OCI-LY1 (cell line): ENCODE measurements at regions not wholly inside any gene's neighbourhood (a gene's known extent, or its start where the extent isn't known, plus 50 kb on each side); places are given as distances from the start of the nearest gene placed in this dataset.

Experiments
- H2AFZ ChIP-seq: fragments of 200-600 bp; sonication (generic), shearing (Covaris generic); 2 replicates; pipeline ENCODE4 v1.6.0; 2014; ENCODE audit warnings: antibody characterized with exemption, mild to moderate bottlenecking, low read length
- H3F3A ChIP-seq: fragments of 200-600 bp; sonication (generic), shearing (Covaris generic); 2 replicates; pipeline ENCODE4 v1.6.0; 2014; ENCODE audit warnings: mild to moderate bottlenecking, antibody characterized with exemption, low read length, moderate library complexity; ENCODE audit not compliant: insufficient read depth
- H3K27ac ChIP-seq: fragments of 200-600 bp; sonication (generic); 2 replicates; pipeline ENCODE4 v1.5.1; 2014; ENCODE audit warnings: low read length, mixed run types, mild to moderate bottlenecking, low read depth; ENCODE audit not compliant: poor library complexity, severe bottlenecking
- H3K27me3 ChIP-seq: fragments of 200-600 bp; sonication (generic); 2 replicates; pipeline ENCODE4 v1.6.0; 2014; ENCODE audit warnings: antibody characterized with exemption, mild to moderate bottlenecking, low read length, moderate library complexity; ENCODE audit not compliant: insufficient read depth
- H3K36me3 ChIP-seq: fragments of 200-600 bp; sonication (generic); 2 replicates; pipeline ENCODE4 v1.6.1; 2014; ENCODE audit warnings: mild to moderate bottlenecking, antibody characterized with exemption, low read length, moderate library complexity, mixed read lengths; ENCODE audit not compliant: insufficient read depth
- H3K4me1 ChIP-seq: fragments of 200-600 bp; sonication (generic); 2 replicates; pipeline ENCODE4 v1.5.1; 2014; ENCODE audit warnings: mild to moderate bottlenecking, low read length, moderate library complexity; ENCODE audit not compliant: insufficient read depth, severe bottlenecking
- H3K4me2 ChIP-seq: fragments of 200-600 bp; sonication (generic), shearing (Covaris generic); 2 replicates; pipeline ENCODE4 v1.6.1; 2014; ENCODE audit warnings: low read length
- H3K4me3 ChIP-seq: fragments of 200-600 bp; sonication (generic); 2 replicates; pipeline ENCODE4 v1.5.1; 2014; ENCODE audit warnings: low read length, low read depth, mild to moderate bottlenecking, mixed read lengths; ENCODE audit not compliant: poor library complexity, severe bottlenecking
- H3K79me2 ChIP-seq: fragments of 200-600 bp; shearing (Covaris generic); 2 replicates; pipeline ENCODE4 v1.6.1; 2016; ENCODE audit warnings: mixed run types, low read length, mixed read lengths; ENCODE audit not compliant: insufficient read depth
- H3K9ac ChIP-seq: fragments of 200-600 bp; sonication (generic), shearing (Covaris generic); 2 replicates; pipeline ENCODE4 v1.6.1; 2014; ENCODE audit warnings: mild to moderate bottlenecking, low read length, mixed read lengths
- H3K9me2 ChIP-seq: fragments of 200-600 bp; sonication (generic), shearing (Covaris generic); 2 replicates; pipeline ENCODE4 v1.6.1; 2014; ENCODE audit warnings: low read depth, mild to moderate bottlenecking, low read length, mixed read lengths
- H3K9me3 ChIP-seq: fragments of 200-600 bp; shearing (Covaris generic); 2 replicates; pipeline ENCODE4 v1.6.1; 2014; ENCODE audit warnings: low read length, mixed read lengths
- H4K20me1 ChIP-seq: fragments of 200-600 bp; sonication (generic), shearing (Covaris generic); 2 replicates; pipeline ENCODE4 v1.6.0; 2016; ENCODE audit warnings: mild to moderate bottlenecking, low read length; ENCODE audit not compliant: insufficient read depth
- EZH2 ChIP-seq: fragments of 200-600 bp; sonication (generic), shearing (Covaris generic); IDR thresholded peaks from 2 replicates; pipeline ENCODE4 v1.8.0; 2017; ENCODE audit warnings: borderline replicate concordance, mixed run types, mild to moderate bottlenecking, antibody characterized with exemption, low read length, moderate library complexity, mixed read lengths
- TF ChIP-seq, protein P1 (sequence below): fragments of 200-600 bp; sonication (generic), shearing (Covaris generic); IDR thresholded peaks from 2 replicates; pipeline ENCODE4 v1.5.1; 2017; ENCODE audit warnings: mild to moderate bottlenecking, antibody characterized with exemption, low read length, moderate library complexity, mixed read lengths

DNA sequence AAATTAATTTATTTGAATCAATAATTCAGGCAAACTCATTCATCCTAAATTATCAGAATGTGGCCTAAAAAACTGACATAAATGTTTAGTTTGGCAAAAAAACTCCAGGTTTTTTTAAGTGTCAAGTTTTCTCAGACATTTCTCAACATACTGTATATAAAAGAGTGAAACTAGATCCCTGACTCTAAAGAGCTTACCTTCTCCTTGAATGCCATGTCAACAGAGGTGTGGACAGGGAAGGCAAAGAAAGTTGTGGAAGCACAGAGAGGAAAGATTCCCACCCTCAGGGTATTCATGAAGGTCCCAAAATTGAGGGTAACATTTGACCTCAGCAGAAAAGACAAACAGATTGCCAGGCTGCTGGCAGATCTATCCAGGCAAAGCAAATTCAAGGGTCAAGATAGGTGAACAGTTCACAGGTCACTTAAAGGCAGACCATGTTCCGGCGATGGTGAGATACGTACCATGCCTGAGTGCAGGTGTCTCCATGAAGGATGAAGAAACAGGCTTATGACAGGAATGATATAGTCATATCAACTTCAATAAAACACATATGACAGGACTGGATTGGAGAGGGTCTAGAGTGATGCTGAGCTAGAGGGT, 1638.3 kb upstream of the ZEB2 start:
- Histone ChIP-seq H3K36me3 (no peaks in the 10 kb centered on the region), H3K9me2 (no peaks in the 10 kb centered on the region), H3K4me3 (no peak overlapping the region), H3K27me3 (no peaks in the 10 kb centered on the region), H3K9ac (no peak overlapping the region), H2AFZ (no peak overlapping the region), H3F3A (no peaks in the 10 kb centered on the region), H4K20me1 (no peaks in the 10 kb centered on the region), H3K27ac (no peak overlapping the region), H3K4me1 (no peaks in the 10 kb centered on the region), H3K4me2 (no peak overlapping the region), H3K9me3 (no peaks in the 10 kb centered on the region), H3K79me2 (no peaks in the 10 kb centered on the region)
- TF ChIP-seq EZH2: no peak
- TF ChIP-seq, protein P1, sequence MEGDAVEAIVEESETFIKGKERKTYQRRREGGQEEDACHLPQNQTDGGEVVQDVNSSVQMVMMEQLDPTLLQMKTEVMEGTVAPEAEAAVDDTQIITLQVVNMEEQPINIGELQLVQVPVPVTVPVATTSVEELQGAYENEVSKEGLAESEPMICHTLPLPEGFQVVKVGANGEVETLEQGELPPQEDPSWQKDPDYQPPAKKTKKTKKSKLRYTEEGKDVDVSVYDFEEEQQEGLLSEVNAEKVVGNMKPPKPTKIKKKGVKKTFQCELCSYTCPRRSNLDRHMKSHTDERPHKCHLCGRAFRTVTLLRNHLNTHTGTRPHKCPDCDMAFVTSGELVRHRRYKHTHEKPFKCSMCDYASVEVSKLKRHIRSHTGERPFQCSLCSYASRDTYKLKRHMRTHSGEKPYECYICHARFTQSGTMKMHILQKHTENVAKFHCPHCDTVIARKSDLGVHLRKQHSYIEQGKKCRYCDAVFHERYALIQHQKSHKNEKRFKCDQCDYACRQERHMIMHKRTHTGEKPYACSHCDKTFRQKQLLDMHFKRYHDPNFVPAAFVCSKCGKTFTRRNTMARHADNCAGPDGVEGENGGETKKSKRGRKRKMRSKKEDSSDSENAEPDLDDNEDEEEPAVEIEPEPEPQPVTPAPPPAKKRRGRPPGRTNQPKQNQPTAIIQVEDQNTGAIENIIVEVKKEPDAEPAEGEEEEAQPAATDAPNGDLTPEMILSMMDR: no peak

DNA sequence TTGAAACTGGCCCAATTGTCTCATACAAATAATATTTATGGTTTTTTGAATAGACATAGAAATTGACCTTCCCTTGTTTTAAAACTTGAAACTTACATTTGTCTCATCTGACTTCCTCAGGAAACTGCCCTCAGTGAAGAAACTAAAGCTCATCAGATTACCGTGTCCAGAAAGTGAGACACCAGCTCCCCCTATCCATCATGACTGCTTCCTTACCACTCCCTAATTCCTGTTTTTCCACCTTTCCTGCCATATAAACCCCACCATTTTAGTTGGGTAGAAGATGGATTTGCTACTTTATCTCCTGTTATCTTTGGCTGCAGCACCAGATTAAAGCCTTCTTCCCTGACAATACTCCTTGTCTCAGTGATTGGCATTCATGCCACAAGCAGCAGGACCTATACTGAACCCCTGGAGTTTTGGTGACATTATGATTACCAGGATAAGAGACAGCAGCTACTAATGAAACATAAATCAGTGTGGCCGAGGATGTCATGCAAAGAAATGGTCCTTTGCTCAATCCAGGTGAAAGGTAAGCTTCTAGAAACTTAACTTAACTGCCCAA, 1627.6 kb upstream of the ZEB2 start:
- Histone ChIP-seq H4K20me1 (no peaks in the 10 kb centered on the region), H3K27ac (no peak overlapping the region), H3K4me3 (no peak overlapping the region), H3K9me2 (no peaks in the 10 kb centered on the region), H3K79me2 (no peaks in the 10 kb centered on the region), H3K4me1 (no peaks in the 10 kb centered on the region), H3K36me3 (no peaks in the 10 kb centered on the region), H3K4me2 (no peak overlapping the region), H3F3A (no peaks in the 10 kb centered on the region), H2AFZ (no peak overlapping the region), H3K9ac (no peak overlapping the region), H3K27me3 (no peaks in the 10 kb centered on the region), H3K9me3 (no peaks in the 10 kb centered on the region)
- no peak for TF ChIP-seq EZH2
- TF ChIP-seq, protein P1: peak; percentile 13; the same call in 1 of the 2 replicates

GRCh38 chr2:146143971-146144370, 1624.1 kb upstream of the ZEB2 start:
- H3K9ac ChIP-seq: no peak overlapping the region
- H3K9me3 ChIP-seq: no peaks in the 10 kb centered on the region
- TF ChIP-seq, protein P1: no peak
- TF ChIP-seq EZH2: no peak
- no peaks in the 10 kb centered on the region for H3K9me2 ChIP-seq
- H3F3A ChIP-seq: no peaks in the 10 kb centered on the region
- no peak overlapping the region for H3K4me3 ChIP-seq
- H3K27me3 ChIP-seq: no peaks in the 10 kb centered on the region
- H3K4me2 ChIP-seq: no peak overlapping the region
- no peak overlapping the region for H3K27ac ChIP-seq
- H3K79me2 ChIP-seq: no peaks in the 10 kb centered on the region
- H2AFZ ChIP-seq: no peak overlapping the region
- H4K20me1 ChIP-seq: no peaks in the 10 kb centered on the region
- H3K4me1 ChIP-seq: no peaks in the 10 kb centered on the region
- no peaks in the 10 kb centered on the region for H3K36me3 ChIP-seq
